IPS-18c (cell line): ENCODE measurements at regions not wholly inside any gene's neighbourhood (a gene's known extent, or its start where the extent isn't known, plus 50 kb on each side); places are given as distances from the start of the nearest gene placed in this dataset.

Source experiments
- H3K4me3 ChIP-seq: 2 replicates; pipeline ENCODE4 v1.7.0; 2013; ENCODE audit warnings: low read depth, mild to moderate bottlenecking, low read length, moderate library complexity; ENCODE audit not compliant: insufficient read depth
- H3K9me3 ChIP-seq: one replicate; pipeline ENCODE4 v1.6.1; 2013; ENCODE audit warnings: mild to moderate bottlenecking, low read length, moderate library complexity; ENCODE audit not compliant: control insufficient read depth, insufficient read depth

GRCh38 chr3:135911110-135911509 lies 54.4 kb upstream of the PPP2R3A start:
- no peaks in the 10 kb centered on the region for H3K9me3 ChIP-seq

DNA sequence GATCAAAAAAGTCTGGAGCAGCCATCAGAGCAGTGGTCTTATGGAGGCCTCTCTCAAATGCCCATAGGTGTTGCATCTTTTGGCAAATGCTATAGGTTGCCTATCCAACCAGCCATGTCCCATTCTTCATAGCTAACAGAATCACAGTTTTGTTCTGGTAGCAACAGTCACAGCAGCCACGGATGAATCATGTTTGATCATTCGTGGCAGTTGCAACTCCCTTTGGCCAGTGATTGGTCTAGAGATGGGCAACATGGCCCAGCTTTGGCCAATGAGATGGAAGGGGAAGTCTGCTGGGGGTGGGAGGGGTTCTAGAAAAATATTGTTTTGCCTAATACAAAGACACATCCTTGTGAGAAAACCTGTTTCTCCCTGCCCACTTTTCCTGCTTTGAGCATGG lies 50.3 kb upstream of the PPP2R3A start:
- H3K9me3 ChIP-seq: no peaks in the 10 kb centered on the region
- H3K4me3 ChIP-seq: no peak overlapping the region

More at GRCh38 chr3:135911110-135911509, 54.4 kb upstream of the PPP2R3A start:
- no peak overlapping the region for H3K4me3 ChIP-seq
